HEK293T (cell line): ENCODE measurements at regions not wholly inside any gene's neighbourhood (a gene's known extent, or its start where the extent isn't known, plus 50 kb on each side); places are given as distances from the start of the nearest gene placed in this dataset.

Experiments
- CTCF ChIA-PET: fragments of 350-600 bp; formaldehyde crosslinking; extraction: SDS; loops from one replicate; lab custom pipeline; 2021; ENCODE audit warnings: antibody characterized with exemption, inconsistent platforms; lab: Yijun Ruan, JAX
- POLR2A ChIA-PET: fragments of 350-600 bp; formaldehyde crosslinking; extraction: SDS; loops from one replicate; lab custom pipeline; 2020; ENCODE audit warnings: antibody characterized with exemption, inconsistent platforms; lab: Yijun Ruan, JAX
- DNase-seq: peaks from one replicate; pipeline ENCODE4 v3.0.0; 2012; ENCODE audit warnings: mixed read lengths; ENCODE audit errors: extremely low spot score
- ARNT ChIP-seq: fragments of 450-650 bp; IDR thresholded peaks from 2 replicates; pipeline ENCODE4 v1.6.1; 2017; ENCODE audit warnings: mild to moderate bottlenecking
- BHLHE40 ChIP-seq: fragments of 450-650 bp; IDR thresholded peaks from 2 replicates; pipeline ENCODE4 v1.6.1; 2016; ENCODE audit warnings: mild to moderate bottlenecking, moderate library complexity, borderline replicate concordance
- CTBP1 ChIP-seq: fragments of 450-650 bp; IDR thresholded peaks from 2 replicates; pipeline ENCODE4 v1.6.1; 2016; ENCODE audit warnings: borderline replicate concordance
- ELF4 ChIP-seq: fragments of 450-650 bp; IDR thresholded peaks from 2 replicates; pipeline ENCODE4 v1.6.1; 2017; ENCODE audit warnings: antibody characterized with exemption
- FOXA1 ChIP-seq: fragments of 450-650 bp; IDR thresholded peaks from 2 replicates; pipeline ENCODE4 v1.6.1; 2016; ENCODE audit warnings: mild to moderate bottlenecking
- FOXK2 ChIP-seq: fragments of 450-650 bp; IDR thresholded peaks from 2 replicates; pipeline ENCODE4 v1.6.1; 2016; ENCODE audit warnings: mild to moderate bottlenecking
- FOXM1 ChIP-seq: fragments of 450-650 bp; IDR thresholded peaks from 2 replicates; pipeline ENCODE4 v1.6.1; 2017; ENCODE audit warnings: mild to moderate bottlenecking, borderline replicate concordance
- HDGF ChIP-seq: fragments of 450-650 bp; IDR thresholded peaks from 2 replicates; pipeline ENCODE4 v1.6.1; 2017; ENCODE audit warnings: antibody characterized with exemption, borderline replicate concordance
- L3MBTL2 ChIP-seq: fragments of 450-650 bp; conservative IDR thresholded peaks from 2 replicates; pipeline ENCODE4 v1.6.1; 2016; ENCODE audit warnings: mild to moderate bottlenecking
- LEF1 ChIP-seq: fragments of 450-650 bp; IDR thresholded peaks from 2 replicates; pipeline ENCODE4 v1.6.1; 2017; ENCODE audit warnings: mild to moderate bottlenecking, borderline replicate concordance
- NFRKB ChIP-seq: fragments of 450-650 bp; IDR thresholded peaks from 2 replicates; pipeline ENCODE4 v1.6.1; 2016; ENCODE audit warnings: mild to moderate bottlenecking, moderate library complexity
- PKNOX1 ChIP-seq: fragments of 450-650 bp; IDR thresholded peaks from 2 replicates; pipeline ENCODE4 v1.6.1; 2016
- SP1 ChIP-seq: fragments of 450-650 bp; IDR thresholded peaks from 2 replicates; pipeline ENCODE4 v1.6.1; 2017
- SUZ12 ChIP-seq: fragments of 450-650 bp; IDR thresholded peaks from 2 replicates; pipeline ENCODE4 v1.6.1; 2016; ENCODE audit warnings: mild to moderate bottlenecking
- TARDBP ChIP-seq: fragments of 450-650 bp; IDR thresholded peaks from 2 replicates; pipeline ENCODE4 v1.6.1; 2016
- ZNF384 ChIP-seq: fragments of 450-650 bp; IDR thresholded peaks from 2 replicates; pipeline ENCODE4 v1.6.1; 2016

DNA sequence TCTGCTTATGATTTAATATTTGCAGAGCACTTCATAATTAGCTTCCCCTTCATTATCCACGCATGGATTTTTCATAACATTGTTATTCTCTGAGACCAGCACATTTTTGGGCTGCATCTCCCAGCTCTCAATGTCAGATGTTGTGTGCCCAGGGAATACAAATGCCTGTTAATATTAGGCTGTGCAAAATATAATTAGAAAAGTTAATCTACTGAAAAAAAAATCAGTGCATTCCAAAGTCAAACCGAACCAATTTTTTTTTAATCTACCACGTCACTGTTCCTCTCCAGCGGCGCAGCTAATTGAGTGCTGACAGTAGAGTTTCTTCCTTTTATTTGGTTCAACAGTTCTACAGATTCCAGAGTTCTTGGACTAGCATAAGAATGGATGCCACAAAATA lies 191.0 kb upstream of the RGS6 start:
- ChIA-PET POLR2A (no interaction called here), CTCF (no interaction called here)
- TF ChIP-seq TARDBP = no peak
- no peak for TF ChIP-seq ZNF384
- TF ChIP-seq FOXM1 = no peak
- no peak for TF ChIP-seq L3MBTL2
- no peak for TF ChIP-seq SUZ12
- no peak for DNase-seq

DNA sequence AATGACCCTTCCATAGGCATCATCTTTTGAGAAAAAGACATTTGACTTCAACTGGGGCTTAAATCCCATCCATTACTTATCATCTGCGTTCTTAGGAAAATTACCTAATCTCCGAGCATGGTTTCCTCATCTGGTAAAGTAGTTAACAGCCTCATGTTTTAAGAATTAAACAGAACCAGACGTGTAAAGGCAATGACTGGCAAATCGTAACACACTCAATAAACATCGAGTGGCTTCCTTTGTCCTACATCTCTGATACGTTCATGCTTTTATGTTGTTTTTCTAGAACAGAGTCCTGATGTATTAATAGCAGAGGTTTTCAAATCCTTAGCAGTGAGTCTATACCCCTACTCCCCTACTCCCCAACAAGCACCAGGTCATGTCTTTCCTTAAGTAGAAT lies 189.7 kb upstream of the RGS6 start:
- ChIA-PET POLR2A (no interaction called here), CTCF (interaction anchor here (0.6 to 1.2 kb wide), 2 partner anchors 576 to 632 kb away, joined by 3 read pairs; no protein-coding TSS in a partner anchor)
- TF ChIP-seq HDGF (no peak), LEF1 (no peak), TARDBP (no peak), L3MBTL2 (no peak), SUZ12 (no peak), ARNT (no peak), NFRKB (no peak), FOXM1 (no peak), ZNF384 (no peak), FOXK2 (no peak), FOXA1 (no peak), CTBP1 (no peak), PKNOX1 (no peak), BHLHE40 (no peak), ELF4 (no peak), SP1 (no peak)
- no peak for DNase-seq

DNA sequence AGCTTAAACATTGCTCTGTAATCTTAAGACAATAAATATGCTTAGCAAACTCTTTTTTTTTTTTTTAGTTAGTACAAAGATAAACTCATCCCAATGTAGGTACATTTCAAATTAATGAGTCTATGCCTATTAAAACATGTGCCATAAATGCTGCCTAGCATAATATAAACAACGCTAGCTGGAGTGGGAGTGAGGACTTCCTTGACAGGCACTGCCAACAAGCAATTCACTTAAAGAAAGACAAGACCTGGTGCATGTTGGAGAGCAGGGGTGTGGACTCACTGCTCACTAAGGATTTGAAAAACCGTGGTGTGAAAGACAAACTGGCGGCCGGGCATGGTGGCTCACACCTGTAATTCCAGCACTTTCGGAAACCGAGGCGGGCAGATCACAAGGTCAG lies 187.2 kb upstream of the RGS6 start:
- POLR2A ChIA-PET = no interaction called here
- no peak for DNase-seq
- TF ChIP-seq ARNT = no peak
- TF ChIP-seq CTBP1 = no peak
- TF ChIP-seq TARDBP = no peak
- no peak for TF ChIP-seq ZNF384
- TF ChIP-seq PKNOX1 = no peak
- no peak for TF ChIP-seq FOXK2
- TF ChIP-seq FOXA1 = no peak
- no peak for TF ChIP-seq BHLHE40
- no peak for TF ChIP-seq FOXM1
- TF ChIP-seq SP1 = no peak
- CTCF ChIA-PET = interaction anchor here (0.6 kb wide), 1 partner anchor 578 kb away, joined by 3 read pairs; no protein-coding TSS in a partner anchor

GRCh38 chr14:71748196-71748595 lies 184.0 kb upstream of the RGS6 start:
- DNase-seq = no peak
- TF ChIP-seq HDGF = no peak
- TF ChIP-seq SP1 = no peak
- no peak for TF ChIP-seq ELF4
- no peak for TF ChIP-seq FOXA1
- no peak for TF ChIP-seq SUZ12
- TF ChIP-seq LEF1 = no peak
- TF ChIP-seq NFRKB = no peak
- TF ChIP-seq BHLHE40 = no peak
- no peak for TF ChIP-seq FOXK2
- TF ChIP-seq L3MBTL2 = no peak
- TF ChIP-seq CTBP1 = no peak
- no peak for TF ChIP-seq ZNF384
- TF ChIP-seq TARDBP = no peak
- TF ChIP-seq ARNT = no peak
- TF ChIP-seq PKNOX1 = no peak
- ChIA-PET POLR2A (no interaction called here), CTCF (no interaction called here)

DNA sequence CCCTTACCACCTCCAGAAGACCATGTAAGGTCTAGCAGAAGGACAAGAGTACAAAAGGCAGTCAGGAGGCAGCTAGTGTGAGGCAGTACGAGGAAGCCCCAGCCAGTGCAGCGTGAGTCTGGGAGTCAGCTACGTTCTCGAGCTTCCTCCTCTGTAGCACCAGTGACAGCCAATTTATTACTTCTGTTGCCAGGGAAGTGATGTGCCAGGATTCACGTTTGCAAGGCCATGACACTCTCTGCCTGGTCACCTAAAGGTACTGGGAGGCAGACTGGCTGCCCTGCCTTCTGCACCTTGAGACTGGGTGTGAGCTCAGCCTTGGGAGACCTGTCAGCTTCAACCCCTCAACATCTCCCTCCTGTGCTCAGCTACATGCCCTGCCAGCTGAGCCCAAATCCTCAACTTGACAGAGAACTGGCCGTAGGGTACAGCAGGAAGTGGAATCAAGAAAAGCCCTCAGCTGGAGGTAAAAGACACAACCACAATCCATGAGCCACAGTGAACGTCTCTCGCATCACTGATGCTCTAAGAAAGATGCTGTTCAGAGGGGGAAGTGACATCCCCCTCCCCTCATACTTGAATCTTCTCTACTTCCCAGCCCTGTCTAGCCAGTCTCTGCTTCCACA lies 182.5 kb upstream of the RGS6 start:
- POLR2A ChIA-PET = no interaction called here
- TF ChIP-seq TARDBP (no peak), SUZ12 (no peak), PKNOX1 (no peak), L3MBTL2 (no peak), ELF4 (no peak), NFRKB (no peak), HDGF (no peak), ARNT (no peak), FOXK2 (no peak), BHLHE40 (no peak), FOXM1 (no peak), CTBP1 (no peak), LEF1 (no peak), SP1 (no peak), ZNF384 (no peak), FOXA1 (no peak)
- no peak for DNase-seq
- CTCF ChIA-PET = no interaction called here

- TF ChIP-seq HDGF (no peak), ELF4 (no peak), FOXA1 (no peak), L3MBTL2 (no peak), SUZ12 (no peak), SP1 (no peak), ZNF384 (no peak), CTBP1 (no peak), LEF1 (no peak)
- CTCF ChIA-PET = no interaction called here
- DNase-seq = no peak
- POLR2A ChIA-PET = no interaction called here
Observed at GRCh38 chr14:71751264-71751663, 181.0 kb upstream of the RGS6 start.
